AG08395 (cell line): ENCODE measurements at regions not wholly inside any gene's neighbourhood (a gene's known extent, or its start where the extent isn't known, plus 50 kb on each side); places are given as distances from the start of the nearest gene placed in this dataset.
"Not testable (repeated sequence)": the region's sequence is repeated elsewhere in the genome, so short reads cannot be mapped to it uniquely, and the experiment has no call there.

Experiments
- DNase-seq: peaks from one replicate; pipeline ENCODE4 v3.0.0; 2012; ENCODE audit warnings: mixed read lengths, low spot score

DNA sequence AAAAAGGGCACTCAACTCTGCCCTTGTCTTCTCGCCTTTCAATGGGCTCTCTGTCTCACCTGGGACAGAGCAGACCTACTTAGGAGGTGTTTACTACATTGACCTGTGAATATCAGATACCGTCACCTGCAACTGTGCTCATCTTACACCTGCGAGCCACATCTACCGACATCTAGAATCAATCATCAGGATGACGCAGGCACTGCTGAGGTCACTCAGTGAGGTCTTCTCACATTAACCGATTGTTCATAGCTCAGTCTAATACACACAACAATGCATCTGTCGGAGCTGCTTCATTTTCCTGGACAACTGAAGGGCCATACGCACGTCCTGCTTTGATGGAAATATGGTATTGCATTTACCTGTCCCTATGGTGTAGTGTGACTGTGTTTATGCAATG lies 211.9 kb downstream of the FGF9 start:
- no peak for DNase-seq

- no peak for DNase-seq
Observed at GRCh38 chr13:21883713-21884112, 212.8 kb downstream of the FGF9 start.

- DNase-seq, result no peak
Observed at GRCh38 chr13:21884299-21884909, 213.5 kb downstream of the FGF9 start.

- no peak for DNase-seq
Observed at GRCh38 chr13:21884965-21885567, 214.2 kb downstream of the FGF9 start.

GRCh38 chr13:21885714-21886224 lies 214.9 kb downstream of the FGF9 start:
- no peak for DNase-seq

DNA sequence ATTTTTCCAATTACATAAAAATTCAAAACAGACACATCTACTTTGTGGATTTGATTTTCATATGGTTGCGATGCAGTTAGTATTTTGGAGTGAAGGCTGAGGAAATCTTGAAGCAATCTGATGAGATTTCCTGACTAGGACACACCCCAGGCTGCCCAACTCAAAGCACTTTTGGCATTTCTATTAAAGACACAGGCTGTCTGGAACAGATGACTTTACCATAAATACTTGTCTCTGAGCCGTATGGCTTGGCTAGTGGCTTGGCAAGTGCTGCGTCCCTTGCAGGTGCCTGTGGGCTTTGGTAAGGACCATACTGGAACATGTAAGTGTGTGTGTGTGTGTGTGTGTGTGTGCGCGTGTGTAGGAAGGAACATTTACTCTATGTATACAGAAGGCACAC lies 218.8 kb downstream of the FGF9 start:
- no peak for DNase-seq

- DNase-seq, result not testable (repeated sequence)
Observed at GRCh38 chr13:21890220-21890619, 219.3 kb downstream of the FGF9 start.

GRCh38 chr13:21894091-21894490 lies 223.2 kb downstream of the FGF9 start:
- DNase-seq, result no peak

- DNase-seq, result no peak
Observed at GRCh38 chr13:21894703-21895699, 224.1 kb downstream of the FGF9 start.

DNA sequence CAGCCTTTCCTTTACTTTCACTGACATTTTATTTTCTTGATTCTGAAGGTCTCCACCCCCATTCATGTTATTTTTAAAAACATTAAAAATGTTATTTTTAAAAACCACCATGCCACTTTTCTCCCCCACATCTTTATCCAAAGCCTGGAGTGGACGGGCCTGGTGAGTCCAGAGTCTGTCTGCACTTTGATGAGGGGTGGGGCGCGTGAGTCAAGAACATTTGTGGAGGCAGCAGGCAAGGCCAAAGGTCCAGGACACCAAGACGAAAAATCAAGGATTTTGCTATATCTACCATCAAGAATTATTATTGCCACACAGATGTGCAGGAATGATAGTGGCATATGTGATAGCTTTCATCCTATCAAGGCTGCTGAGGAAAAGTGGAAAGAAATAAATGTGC lies 224.9 kb downstream of the FGF9 start:
- no peak for DNase-seq

DNA sequence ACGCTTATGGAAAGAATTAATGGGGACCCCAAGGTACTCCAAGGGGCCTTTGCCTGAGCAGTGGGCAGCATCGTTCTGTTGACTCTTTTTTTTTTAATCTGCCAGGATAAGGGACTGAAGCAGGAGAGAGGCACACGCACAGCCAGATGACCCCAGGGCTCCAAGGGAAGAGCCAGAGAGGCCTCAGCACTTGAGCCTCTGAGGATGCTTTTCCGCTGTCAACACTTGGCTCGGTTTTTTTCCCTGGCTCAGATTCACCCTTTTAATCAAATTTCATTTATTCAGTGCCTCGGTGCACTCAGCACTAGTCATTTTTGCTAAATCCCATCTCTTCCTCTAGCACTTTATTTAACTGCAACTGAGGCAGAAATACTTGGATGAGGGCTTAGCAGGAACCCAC lies 226.3 kb downstream of the FGF9 start:
- no peak for DNase-seq

- no peak for DNase-seq
Observed at GRCh38 chr13:21898459-21898858, 227.6 kb downstream of the FGF9 start.

- DNase-seq, result no peak
Observed at GRCh38 chr13:21898945-21899344, 228.1 kb downstream of the FGF9 start.

DNA sequence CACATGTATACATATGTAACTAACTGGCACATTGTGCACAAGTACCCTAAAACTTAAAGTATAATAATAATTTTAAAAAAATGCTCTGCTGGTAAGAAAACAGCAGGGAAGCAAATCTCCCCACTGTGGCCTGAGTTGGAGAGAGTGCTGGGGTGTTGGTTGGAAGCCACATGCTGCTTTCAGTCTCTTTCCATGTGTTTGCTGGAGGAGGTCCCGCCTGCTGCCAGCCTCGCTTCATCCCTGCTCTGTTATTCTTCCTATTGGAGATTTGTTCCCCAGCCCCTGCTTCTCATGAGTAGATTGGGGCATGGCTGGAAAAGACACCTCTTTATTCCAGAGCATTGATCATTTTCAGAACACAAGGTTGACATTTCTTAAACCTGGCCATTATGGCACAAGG lies 230.5 kb downstream of the FGF9 start:
- no peak for DNase-seq

DNA sequence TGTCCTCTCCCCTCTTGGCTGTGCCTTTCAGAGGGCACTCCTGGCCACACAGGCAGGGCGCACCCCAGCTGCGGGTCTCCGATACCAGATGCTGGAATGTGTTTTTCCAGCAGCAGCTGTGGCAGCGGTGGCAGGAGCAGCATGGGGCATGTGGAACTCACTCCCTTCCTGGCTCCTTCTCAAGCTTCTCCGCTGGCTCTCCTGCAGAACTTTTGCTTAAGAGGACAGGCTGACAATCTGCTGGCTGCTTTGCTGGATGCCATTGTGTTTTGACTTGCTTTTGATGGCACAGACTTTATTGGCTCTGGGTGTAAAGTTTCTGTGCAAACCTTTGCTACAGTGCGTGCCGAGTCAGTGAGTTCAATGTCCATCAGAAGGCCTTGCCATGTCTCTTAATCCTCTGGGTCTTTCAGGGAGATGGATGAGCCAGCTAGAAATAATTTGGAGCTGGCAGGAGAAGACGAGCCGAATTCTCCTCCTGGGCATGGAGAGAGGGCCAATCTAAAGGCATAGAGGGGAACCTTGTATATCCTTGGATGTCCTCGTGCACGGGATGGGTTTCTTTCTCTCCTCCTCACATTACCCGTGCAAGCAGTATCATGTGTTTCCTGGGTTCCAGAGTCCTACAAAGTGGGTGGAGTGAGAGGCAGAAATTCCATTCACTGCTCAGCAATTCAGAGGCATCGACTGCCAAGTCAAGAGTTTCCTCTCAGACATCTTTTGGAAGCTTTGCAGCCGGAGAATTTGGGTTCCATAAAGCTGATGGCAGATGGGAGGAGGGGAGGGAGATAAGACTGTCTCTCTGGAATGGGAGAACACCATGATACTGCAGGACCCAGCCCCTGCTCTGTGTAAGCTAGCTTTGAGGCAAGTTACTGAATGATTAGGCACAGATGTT lies 231.2 kb downstream of the FGF9 start:
- DNase-seq, result peak; percentile 75

DNA sequence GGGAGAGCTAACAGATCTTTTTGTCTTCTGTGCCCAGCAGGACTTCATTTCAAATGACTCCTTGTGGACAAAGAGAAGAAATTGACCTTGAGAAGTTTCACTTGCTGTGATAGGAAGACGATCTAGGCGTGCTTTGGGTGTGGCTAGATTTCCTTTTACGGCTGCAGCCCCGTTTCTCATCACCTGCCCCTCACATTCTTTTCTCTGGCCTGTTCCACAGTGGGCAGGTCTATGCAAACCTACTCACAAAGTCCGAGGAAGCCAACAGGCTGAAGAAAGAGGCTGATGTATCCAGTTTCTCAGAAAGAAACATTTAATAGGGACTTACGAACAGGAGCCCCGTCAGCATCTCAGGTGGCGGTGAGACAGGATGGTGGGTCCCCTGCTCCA lies 231.8 kb downstream of the FGF9 start:
- DNase-seq, result no peak

DNA sequence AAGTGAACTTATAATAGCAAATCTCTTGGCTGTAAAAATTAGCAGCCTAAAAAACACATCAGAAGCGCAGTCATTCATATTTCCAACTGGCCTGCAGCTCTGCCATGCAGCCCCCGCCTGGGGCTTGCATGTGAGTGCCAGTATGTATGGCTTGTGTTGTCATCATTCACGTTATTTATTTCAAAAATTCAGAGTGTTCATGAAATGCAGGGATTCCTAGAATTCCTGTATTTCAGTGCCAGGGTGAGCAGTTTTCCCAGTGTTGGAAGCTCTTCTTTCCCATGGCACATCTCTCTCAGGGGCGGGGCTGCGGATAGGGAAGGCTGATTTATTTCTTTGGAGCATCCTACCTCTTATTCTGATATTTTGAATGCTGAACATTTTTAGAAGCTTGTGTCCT lies 234.6 kb downstream of the FGF9 start:
- DNase-seq, result no peak

DNA sequence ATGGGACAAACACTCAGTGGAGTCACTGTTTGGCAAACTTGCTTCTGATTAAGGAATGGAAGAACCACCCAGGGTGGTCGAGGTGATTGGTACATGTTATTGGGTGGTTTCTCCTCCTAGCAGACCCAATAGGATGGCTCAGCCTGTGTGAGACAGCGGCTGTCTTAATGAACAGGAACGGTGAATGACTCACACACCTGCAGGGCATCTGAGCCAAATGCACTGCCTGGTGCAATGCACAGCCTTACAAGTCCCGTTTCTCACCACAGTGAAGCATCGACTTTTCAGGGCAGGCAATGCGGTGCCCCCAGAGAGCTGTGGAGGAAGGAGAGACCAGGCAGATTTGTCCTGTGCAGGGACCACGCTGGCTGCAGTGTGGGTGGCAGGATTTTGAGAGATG lies 238.5 kb downstream of the FGF9 start:
- no peak for DNase-seq

- no peak for DNase-seq
Observed at GRCh38 chr13:21910546-21910945, 239.7 kb downstream of the FGF9 start.

DNA sequence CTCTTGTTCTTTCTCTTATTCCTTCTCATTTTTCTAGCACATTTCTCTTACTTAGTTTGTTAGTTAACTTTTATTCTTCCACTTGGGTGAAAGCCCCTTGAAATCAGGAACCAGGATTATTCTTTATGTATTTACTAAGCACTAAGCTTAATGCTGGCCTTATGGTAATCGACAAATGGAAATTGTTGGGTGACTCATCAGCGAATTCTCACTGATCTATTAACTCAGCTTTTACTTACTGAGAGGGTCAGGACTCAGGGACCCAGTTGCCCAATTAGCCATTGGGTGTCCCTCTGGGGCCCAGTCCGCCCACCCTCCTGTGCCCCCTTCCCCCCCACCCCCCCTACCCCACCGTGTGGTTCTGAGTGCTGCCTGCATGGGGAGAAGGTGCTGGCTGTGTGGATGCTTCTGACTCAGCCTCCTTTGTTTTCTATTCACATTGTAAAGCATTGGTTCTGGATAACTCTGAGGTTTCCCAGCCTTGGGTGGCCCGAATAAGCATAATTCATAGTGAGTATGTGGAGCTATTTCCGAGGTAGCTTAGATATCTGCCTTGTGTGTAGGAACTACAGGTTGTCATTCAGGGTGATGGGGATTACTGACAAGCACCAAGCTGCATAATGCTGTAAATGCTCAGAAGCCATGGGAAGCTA lies 240.9 kb downstream of the FGF9 start:
- no peak for DNase-seq

GRCh38 chr13:21913010-21913409 lies 242.1 kb downstream of the FGF9 start:
- no peak for DNase-seq
